Limb (tissue), 2 donors: ENCODE measurements at regions not wholly inside any gene's neighbourhood (a gene's known extent, or its start where the extent isn't known, plus 50 kb on each side); places are given as distances from the start of the nearest gene placed in this dataset.
A peak's percentile ranks its signal among the peaks of the same experiment; 100 is the strongest.
"Not testable (repeated sequence)": the region's sequence is repeated elsewhere in the genome, so short reads cannot be mapped to it uniquely, and the experiment has no call there.

Source experiments
- DNase-seq, 2 donors: peaks; one replicate each; pipeline ENCODE4 v3.0.0-alpha.2; 2016; ENCODE audit errors: extremely low spot score in 2 of 2

- no peak for DNase-seq
These were observed 209.2 kb upstream of the APCDD1 start for GRCh38 chr18:10245031-10245845.

- DNase-seq: no peak
These were observed 208.6 kb upstream of the APCDD1 start for GRCh38 chr18:10245846-10246175.

- peak in 1 of 2 donors; percentile 53 for DNase-seq
These were observed 207.3 kb upstream of the APCDD1 start for GRCh38 chr18:10247021-10247741.

GRCh38 chr18:10247742-10248082 is 206.7 kb upstream of the APCDD1 start:
- no peak for DNase-seq

GRCh38 chr18:10248738-10249137 is 205.7 kb upstream of the APCDD1 start:
- no peak for DNase-seq

- DNase-seq: no peak
These were observed 205.2 kb upstream of the APCDD1 start for GRCh38 chr18:10249270-10249669.

GRCh38 chr18:10249801-10250200 is 204.6 kb upstream of the APCDD1 start:
- DNase-seq: peak in 1 of 2 donors; percentile 13

GRCh38 chr18:10252494-10252893 is 201.9 kb upstream of the APCDD1 start:
- no peak for DNase-seq

GRCh38 chr18:10252952-10253705 is 201.3 kb upstream of the APCDD1 start:
- no peak for DNase-seq

- DNase-seq: not testable (repeated sequence)
These were observed 198.2 kb upstream of the APCDD1 start for GRCh38 chr18:10256276-10256675.

- no peak for DNase-seq
These were observed 195.5 kb upstream of the APCDD1 start for GRCh38 chr18:10258836-10259474.

- no peak for DNase-seq
These were observed 194.5 kb upstream of the APCDD1 start for GRCh38 chr18:10259901-10260300.

- no peak for DNase-seq
These were observed 192.8 kb upstream of the APCDD1 start for GRCh38 chr18:10261344-10262276.

GRCh38 chr18:10262566-10262965 is 191.9 kb upstream of the APCDD1 start:
- DNase-seq: no peak

- DNase-seq: no peak
These were observed 190.2 kb upstream of the APCDD1 start for GRCh38 chr18:10264260-10264659.

- DNase-seq: no peak
These were observed 188.7 kb upstream of the APCDD1 start for GRCh38 chr18:10265560-10266333.

GRCh38 chr18:10266334-10266590 is 188.2 kb upstream of the APCDD1 start:
- DNase-seq: no peak

GRCh38 chr18:10269261-10269660 is 185.2 kb upstream of the APCDD1 start:
- no peak for DNase-seq

- no peak for DNase-seq
These were observed 184.3 kb upstream of the APCDD1 start for GRCh38 chr18:10270151-10270571.

- no peak for DNase-seq
These were observed 183.0 kb upstream of the APCDD1 start for GRCh38 chr18:10271481-10271880.
